Activated T-helper 2 cell treated with anti-CD3 and anti-CD28 coated beads, Interferon-gamma antibody, Interleukin-2, Interleukin-4, amounts not matched to agents 10 μg/mL and 5 μg/mL and 100 μg/mL, durations not matched to agents 14 hours and 24 hours and 36 hours (primary cell): ENCODE measurements at regions not wholly inside any gene's neighbourhood (a gene's known extent, or its start where the extent isn't known, plus 50 kb on each side); places are given as distances from the start of the nearest gene placed in this dataset.

ENCODE experiments used
- DNase-seq: peaks from one replicate; pipeline ENCODE4 v3.0.0; 2021; ENCODE audit warnings: low spot score
- H3K27ac Mint-ChIP-seq: one replicate; pipeline ENCODE4 v1.8.0; 2021; ENCODE audit warnings: mixed read lengths
- H3K27me3 Mint-ChIP-seq: one replicate; pipeline ENCODE4 v1.8.0; 2021; ENCODE audit warnings: low read depth, mixed read lengths
- H3K36me3 Mint-ChIP-seq: one replicate; pipeline ENCODE4 v1.8.0; 2021; ENCODE audit warnings: low read depth, mixed read lengths
- H3K4me1 Mint-ChIP-seq: one replicate; pipeline ENCODE4 v1.8.0; 2021; ENCODE audit warnings: low read depth, mixed read lengths
- H3K4me3 Mint-ChIP-seq: one replicate; pipeline ENCODE4 v1.8.0; 2021; ENCODE audit warnings: low read depth, mild to moderate bottlenecking, moderate library complexity, mixed read lengths
- H3K9me3 Mint-ChIP-seq: one replicate; pipeline ENCODE4 v1.8.0; 2021; ENCODE audit warnings: mixed read lengths
- intact Hi-C: fragments of 100-400 bp; cut with micrococcal nuclease; formaldehyde crosslinking; loops from one replicate; pipeline ENCODE4 v1.15.1; 2023

DNA sequence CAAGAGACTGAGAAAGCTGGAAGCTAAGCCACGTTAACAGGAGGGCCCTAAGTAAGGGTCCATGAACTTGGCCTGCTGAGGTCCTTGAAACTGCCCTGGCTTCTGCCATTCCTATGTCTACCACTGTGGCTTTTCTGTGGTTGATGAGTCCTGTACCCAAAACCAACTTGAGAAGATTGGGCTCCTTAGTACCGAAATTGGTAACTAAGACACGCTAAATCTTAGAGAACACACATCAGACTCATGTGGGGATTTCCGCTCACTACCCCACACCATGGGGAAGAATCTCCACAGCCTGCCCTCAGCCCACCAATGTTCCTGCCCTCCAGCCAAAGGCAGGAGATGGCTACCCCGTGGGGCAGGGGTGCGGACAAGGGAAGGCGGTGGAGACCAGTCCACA is 232.9 kb downstream of the SPTSSA start:
- no peaks in the 10 kb centered on the region for H3K9me3 Mint-ChIP-seq
- intact Hi-C loops, result loop anchor here (5.0 kb wide), 1 partner anchor 372 kb away; no protein-coding TSS in a partner anchor
- H3K27me3 Mint-ChIP-seq, result peaks cover 33% of the 10 kb centered on the region
- peaks cover 20% of the 10 kb centered on the region for H3K4me1 Mint-ChIP-seq
- no peak overlapping the region for H3K4me3 Mint-ChIP-seq
- H3K27ac Mint-ChIP-seq, result no peak overlapping the region
- no peaks in the 10 kb centered on the region for H3K36me3 Mint-ChIP-seq
- DNase-seq, result no peak

DNA sequence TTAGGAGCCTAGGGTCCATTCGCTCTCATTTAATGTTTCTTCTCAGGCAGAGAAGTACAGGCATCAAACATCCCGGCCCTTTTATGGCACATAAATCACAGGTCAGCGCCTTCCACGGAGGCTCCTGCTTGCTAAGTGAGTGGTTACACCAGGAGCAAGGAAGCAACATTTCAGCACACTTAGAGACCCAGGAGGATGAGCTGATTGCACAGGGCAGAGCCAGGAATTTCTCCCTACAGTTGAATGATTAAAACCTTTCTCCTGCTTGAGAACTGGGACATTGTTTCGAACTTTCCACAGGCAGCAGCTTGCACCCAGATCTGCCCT is 233.4 kb downstream of the SPTSSA start:
- Mint-ChIP-seq H3K27ac (no peak overlapping the region), H3K4me3 (no peak overlapping the region), H3K36me3 (no peaks in the 10 kb centered on the region), H3K9me3 (no peaks in the 10 kb centered on the region), H3K27me3 (peaks cover 33% of the 10 kb centered on the region), H3K4me1 (peaks cover 20% of the 10 kb centered on the region)
- intact Hi-C loops, result loop anchor here (1.0 to 5.0 kb wide), 2 partner anchors 371 to 389 kb away; no protein-coding TSS in a partner anchor
- DNase-seq, result no peak

GRCh38 chr14:34227834-34228649 is 234.0 kb downstream of the SPTSSA start:
- peak; percentile 50 for DNase-seq
- no peaks in the 10 kb centered on the region for H3K9me3 Mint-ChIP-seq

DNA sequence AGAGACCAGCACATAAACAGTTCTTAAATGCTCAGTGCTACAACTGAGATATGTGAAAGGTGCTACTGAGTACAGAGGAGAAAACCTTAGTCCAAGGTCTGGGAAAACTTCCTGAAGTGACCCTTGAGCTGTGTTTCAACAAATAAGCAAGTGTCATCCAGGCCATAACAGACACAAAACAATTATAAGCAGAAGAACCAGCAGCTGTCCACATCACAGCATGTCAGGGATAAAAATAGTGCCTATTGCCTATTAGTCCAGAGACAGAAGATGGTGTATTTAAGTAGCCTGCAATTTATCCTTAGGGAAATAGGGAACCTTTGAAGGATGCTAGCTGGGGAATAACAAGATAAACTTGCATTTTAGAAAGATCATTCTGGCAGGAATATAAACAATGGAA is 237.8 kb downstream of the SPTSSA start:
- H3K4me3 Mint-ChIP-seq, result no peak overlapping the region
- H3K4me1 Mint-ChIP-seq, result peaks cover 36% of the 10 kb centered on the region
- intact Hi-C loops, result loop anchor here (5.0 kb wide), 1 partner anchor 182 kb away; no protein-coding TSS in a partner anchor
- DNase-seq, result no peak
- H3K9me3 Mint-ChIP-seq, result no peaks in the 10 kb centered on the region
- H3K27ac Mint-ChIP-seq, result no peak overlapping the region
- peaks cover 21% of the 10 kb centered on the region for H3K27me3 Mint-ChIP-seq
- peaks cover 2% of the 10 kb centered on the region for H3K36me3 Mint-ChIP-seq

More at GRCh38 chr14:34227834-34228649, 234.0 kb downstream of the SPTSSA start:
- Mint-ChIP-seq H3K36me3 (no peaks in the 10 kb centered on the region), H3K27ac (no peak overlapping the region), H3K4me3 (peak overlapping the region; percentile 35), H3K4me1 (peaks cover 20% of the 10 kb centered on the region), H3K27me3 (peaks cover 37% of the 10 kb centered on the region)
- intact Hi-C loops, result loop anchor here (1.0 to 5.0 kb wide), 4 partner anchors 129 to 389 kb away; partner anchors contain the start of gene EGLN3

DNA sequence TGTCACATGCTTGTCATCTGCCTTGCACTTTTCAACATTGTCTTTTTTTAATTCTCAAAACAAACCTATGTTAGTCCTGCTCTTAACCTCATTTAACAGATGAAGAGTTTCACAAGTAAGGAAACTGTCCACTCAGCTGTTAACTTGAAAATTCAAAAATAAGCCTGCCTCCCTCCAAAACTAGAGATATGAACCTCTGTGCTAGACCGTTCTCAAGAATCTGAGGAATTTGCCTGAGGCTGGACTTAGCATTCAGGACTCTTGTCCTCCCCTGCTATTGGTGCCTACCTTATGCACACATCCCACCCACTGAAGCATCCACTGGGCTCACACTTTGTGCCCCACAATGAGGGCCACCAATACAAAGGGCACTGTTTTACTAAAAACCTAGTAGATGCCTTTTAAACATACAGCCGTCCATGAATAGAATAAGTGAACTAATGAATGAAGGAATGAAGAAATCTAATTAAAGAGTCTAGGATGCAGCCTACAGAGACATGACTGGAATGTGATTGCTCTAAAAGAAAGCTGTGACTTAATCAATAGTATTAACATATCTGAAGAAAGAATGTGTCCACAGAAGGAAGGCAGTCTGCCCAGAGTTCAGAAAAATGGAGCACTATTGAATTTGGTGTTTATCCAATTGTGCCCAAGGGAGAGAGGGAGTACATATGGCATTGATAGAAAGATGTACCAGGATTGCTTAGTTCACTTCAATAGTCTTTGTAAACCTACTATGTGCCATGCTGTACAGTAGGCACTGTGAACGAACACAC is 238.5 kb downstream of the SPTSSA start:
- no peak overlapping the region for H3K4me3 Mint-ChIP-seq
- intact Hi-C loops, result loop anchor here (5.0 kb wide), 1 partner anchor 181 kb away; no protein-coding TSS in a partner anchor
- no peak for DNase-seq
- H3K27me3 Mint-ChIP-seq, result peaks cover 21% of the 10 kb centered on the region
- H3K4me1 Mint-ChIP-seq, result peaks cover 34% of the 10 kb centered on the region
- no peak overlapping the region for H3K27ac Mint-ChIP-seq
- H3K36me3 Mint-ChIP-seq, result peaks cover 2% of the 10 kb centered on the region
- no peaks in the 10 kb centered on the region for H3K9me3 Mint-ChIP-seq

- no peak for DNase-seq
- no peak overlapping the region for H3K4me3 Mint-ChIP-seq
- peaks cover 2% of the 10 kb centered on the region for H3K36me3 Mint-ChIP-seq
- no peaks in the 10 kb centered on the region for H3K9me3 Mint-ChIP-seq
- H3K27ac Mint-ChIP-seq, result no peak overlapping the region
- intact Hi-C loops, result loop anchor here (5.0 kb wide), 1 partner anchor 181 kb away; no protein-coding TSS in a partner anchor
- peaks cover 18% of the 10 kb centered on the region for H3K27me3 Mint-ChIP-seq
- H3K4me1 Mint-ChIP-seq, result peaks cover 27% of the 10 kb centered on the region
Measured at GRCh38 chr14:34222867-34223266, 239.2 kb downstream of the SPTSSA start.

DNA sequence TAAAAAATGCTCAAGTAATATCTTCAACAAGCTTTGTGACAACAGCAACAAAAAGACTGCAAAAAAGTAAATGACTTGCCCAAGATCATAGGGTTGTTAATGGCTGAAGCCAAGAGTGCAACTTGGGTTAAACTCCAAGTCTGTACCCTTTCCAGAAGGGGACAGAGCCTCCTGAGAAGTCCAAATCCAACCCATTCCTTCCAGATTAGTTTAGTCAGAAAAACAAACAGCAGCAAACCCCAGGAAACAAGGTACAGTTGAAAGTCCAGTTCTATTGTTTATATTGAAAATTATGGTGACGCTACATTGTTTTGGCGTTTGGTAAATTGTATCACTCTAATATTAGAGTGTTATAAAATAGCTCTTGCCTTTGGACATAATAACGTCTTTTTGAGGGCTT is 239.9 kb downstream of the SPTSSA start:
- no peak overlapping the region for H3K27ac Mint-ChIP-seq
- H3K36me3 Mint-ChIP-seq, result peaks cover 2% of the 10 kb centered on the region
- peaks cover 18% of the 10 kb centered on the region for H3K27me3 Mint-ChIP-seq
- peaks cover 23% of the 10 kb centered on the region for H3K4me1 Mint-ChIP-seq
- intact Hi-C loops, result loop anchor here (5.0 kb wide), 1 partner anchor 180 kb away; no protein-coding TSS in a partner anchor
- H3K4me3 Mint-ChIP-seq, result no peak overlapping the region
- no peaks in the 10 kb centered on the region for H3K9me3 Mint-ChIP-seq
- DNase-seq, result no peak

DNA sequence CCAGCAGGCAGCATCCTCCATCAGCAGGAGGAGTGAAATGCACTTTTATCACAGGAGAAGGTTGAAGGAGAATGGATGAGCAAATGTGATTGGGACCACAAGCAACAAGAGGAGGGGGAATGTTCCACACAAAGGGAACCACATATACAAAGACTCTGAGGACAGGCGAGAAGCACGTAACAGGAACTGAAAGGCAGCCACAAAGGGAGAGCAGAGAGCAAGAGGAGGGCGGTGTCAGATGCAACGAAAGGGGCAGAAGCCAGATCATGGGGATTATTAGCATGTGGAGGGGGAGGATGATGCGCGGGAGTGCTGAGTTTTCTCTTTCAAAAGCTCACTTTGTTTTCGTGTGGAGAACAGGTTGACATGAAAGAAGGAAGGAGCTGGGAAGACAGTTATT is 241.1 kb downstream of the SPTSSA start:
- Mint-ChIP-seq H3K9me3 (no peaks in the 10 kb centered on the region), H3K27me3 (peaks cover 15% of the 10 kb centered on the region), H3K36me3 (peaks cover 2% of the 10 kb centered on the region), H3K4me1 (peaks cover 18% of the 10 kb centered on the region), H3K4me3 (no peak overlapping the region), H3K27ac (peak overlapping the region; percentile 15)
- intact Hi-C loops, result loop anchor here (2.0 to 5.0 kb wide), 2 partner anchors 18 to 179 kb away; no protein-coding TSS in a partner anchor
- peak; percentile 19 for DNase-seq

DNA sequence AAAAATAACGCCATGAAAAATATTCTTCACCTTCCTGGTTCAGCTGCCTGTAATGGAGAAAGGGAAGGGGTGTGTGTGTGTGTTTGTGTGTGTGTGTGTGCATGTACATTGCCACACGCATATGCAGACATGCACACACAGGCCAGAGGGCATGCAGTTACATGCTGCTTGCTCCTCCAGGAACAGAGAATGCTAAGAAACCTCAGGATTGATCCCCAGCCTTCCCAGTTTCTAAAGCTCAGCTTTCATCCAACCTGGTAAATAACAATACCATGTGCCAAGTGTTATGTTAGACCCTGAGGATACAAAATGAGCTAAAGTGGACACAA is 241.7 kb downstream of the SPTSSA start:
- intact Hi-C loops, result loop anchor here (2.0 to 5.0 kb wide), 2 partner anchors 18 to 178 kb away; no protein-coding TSS in a partner anchor
- DNase-seq, result no peak
- Mint-ChIP-seq H3K36me3 (peaks cover 2% of the 10 kb centered on the region), H3K4me1 (peaks cover 18% of the 10 kb centered on the region), H3K27ac (no peak overlapping the region), H3K27me3 (peaks cover 16% of the 10 kb centered on the region), H3K9me3 (no peaks in the 10 kb centered on the region), H3K4me3 (no peak overlapping the region)

GRCh38 chr14:34219661-34220377 is 242.2 kb downstream of the SPTSSA start:
- H3K36me3 Mint-ChIP-seq, result peaks cover 2% of the 10 kb centered on the region
- H3K9me3 Mint-ChIP-seq, result no peaks in the 10 kb centered on the region
- no peak for DNase-seq
- H3K27me3 Mint-ChIP-seq, result peaks cover 16% of the 10 kb centered on the region
- intact Hi-C loops, result loop anchor here (2.0 to 5.0 kb wide), 2 partner anchors 17 to 178 kb away; no protein-coding TSS in a partner anchor
- no peak overlapping the region for H3K27ac Mint-ChIP-seq
- peaks cover 18% of the 10 kb centered on the region for H3K4me1 Mint-ChIP-seq
- no peak overlapping the region for H3K4me3 Mint-ChIP-seq

DNA sequence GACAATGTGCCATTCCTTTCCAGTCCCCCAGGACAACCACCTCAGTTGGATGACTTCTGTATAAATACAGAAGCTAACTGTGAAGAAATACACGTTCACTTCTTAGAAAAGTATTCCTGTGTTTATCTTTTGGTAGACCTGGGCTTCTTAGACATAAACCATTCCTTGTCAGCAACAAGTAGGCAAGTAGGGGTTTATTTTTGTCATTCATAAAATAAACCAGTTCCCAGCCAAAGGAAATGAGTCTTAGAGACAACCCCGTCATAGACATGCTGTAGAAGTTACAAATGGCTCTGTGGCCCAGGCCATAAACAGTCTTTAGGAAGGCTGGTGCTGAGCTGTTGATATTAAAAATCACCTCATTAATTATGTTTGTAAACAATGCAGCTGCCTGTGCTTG is 243.2 kb downstream of the SPTSSA start:
- Mint-ChIP-seq H3K4me1 (peaks cover 20% of the 10 kb centered on the region), H3K36me3 (peaks cover 2% of the 10 kb centered on the region), H3K4me3 (no peak overlapping the region), H3K27me3 (peaks cover 15% of the 10 kb centered on the region), H3K27ac (no peak overlapping the region), H3K9me3 (no peaks in the 10 kb centered on the region)
- intact Hi-C loops, result no loop called here
- no peak for DNase-seq

GRCh38 chr14:34214961-34215360 is 247.1 kb downstream of the SPTSSA start:
- no peak for DNase-seq
- H3K4me1 Mint-ChIP-seq, result peaks cover 32% of the 10 kb centered on the region
- H3K36me3 Mint-ChIP-seq, result peaks cover 2% of the 10 kb centered on the region
- intact Hi-C loops, result loop anchor here (5.0 kb wide), 1 partner anchor 263 kb away; the partner anchor contains the start of gene EGLN3
- H3K27ac Mint-ChIP-seq, result no peak overlapping the region
- no peaks in the 10 kb centered on the region for H3K9me3 Mint-ChIP-seq
- peaks cover 21% of the 10 kb centered on the region for H3K27me3 Mint-ChIP-seq
- no peak overlapping the region for H3K4me3 Mint-ChIP-seq
